ENCODE measurements at regions not wholly inside any gene's neighbourhood (a gene's known extent, or its start where the extent isn't known, plus 50 kb on each side); places are given as distances from the start of the nearest gene placed in this dataset.

GRCh38 chr21:21806711-21807597 is 808.7 kb downstream of the NCAM2 start:
- Mint-ChIP-seq H3K4me3 (no peak overlapping the region), H3K27me3 (ENCODE audit: low read depth) (no peaks in the 10 kb centered on the region), H3K4me1 (no peaks in the 10 kb centered on the region), H3K9me3 (no peaks in the 10 kb centered on the region), H3K27ac (no peak overlapping the region), H3K36me3 (ENCODE audit: low read depth) (no peaks in the 10 kb centered on the region)
- no peak for TF ChIP-seq CTCF (IDR thresholded peaks at IDR 0.05; ENCODE audit: unreplicated experiment in 3 of 3)

DNA sequence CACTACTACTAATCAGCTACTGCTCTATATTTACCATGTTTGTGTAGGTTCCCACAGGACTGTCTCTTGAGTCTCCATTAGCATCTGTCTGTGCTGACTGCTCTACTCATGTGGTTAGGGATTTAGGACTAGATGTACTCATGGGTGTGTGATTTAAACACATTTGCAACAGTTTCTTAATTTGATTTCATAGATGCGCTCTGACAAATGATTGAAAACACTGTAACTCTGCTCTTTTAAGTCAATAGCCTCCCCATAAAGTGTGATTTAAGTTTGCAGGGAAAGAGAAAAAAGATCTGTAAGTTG is 809.3 kb downstream of the NCAM2 start:
- H3K4me3 Mint-ChIP-seq, result no peak overlapping the region
- H3K27ac Mint-ChIP-seq, result no peak overlapping the region
- H3K9me3 Mint-ChIP-seq, result no peaks in the 10 kb centered on the region

GRCh38 chr21:21813289-21813688 is 815.1 kb downstream of the NCAM2 start:
- no peaks in the 10 kb centered on the region for H3K36me3 Mint-ChIP-seq (ENCODE audit: low read depth)
- no peaks in the 10 kb centered on the region for H3K4me1 Mint-ChIP-seq
- no peak for TF ChIP-seq CTCF (IDR thresholded peaks at IDR 0.05; ENCODE audit: unreplicated experiment in 3 of 3)
- no peak overlapping the region for H3K27ac Mint-ChIP-seq
- H3K9me3 Mint-ChIP-seq, result no peaks in the 10 kb centered on the region
- H3K27me3 Mint-ChIP-seq (ENCODE audit: low read depth), result no peaks in the 10 kb centered on the region
- H3K4me3 Mint-ChIP-seq, result no peak overlapping the region

More for the DNA sequence above, 809.3 kb downstream of the NCAM2 start:
- Mint-ChIP-seq H3K27me3 (ENCODE audit: low read depth) (no peaks in the 10 kb centered on the region), H3K4me1 (no peaks in the 10 kb centered on the region), H3K36me3 (ENCODE audit: low read depth) (no peaks in the 10 kb centered on the region)
- TF ChIP-seq CTCF (IDR thresholded peaks at IDR 0.05; ENCODE audit: unreplicated experiment in 3 of 3), result no peak

GRCh38 chr21:21813934-21814333 is 815.7 kb downstream of the NCAM2 start:
- no peaks in the 10 kb centered on the region for H3K4me1 Mint-ChIP-seq
- no peak for TF ChIP-seq CTCF (IDR thresholded peaks at IDR 0.05; ENCODE audit: unreplicated experiment in 3 of 3)
- no peaks in the 10 kb centered on the region for H3K9me3 Mint-ChIP-seq
- no peak overlapping the region for H3K27ac Mint-ChIP-seq
- H3K36me3 Mint-ChIP-seq (ENCODE audit: low read depth), result no peaks in the 10 kb centered on the region
- H3K4me3 Mint-ChIP-seq, result no peak overlapping the region
- H3K27me3 Mint-ChIP-seq (ENCODE audit: low read depth), result no peaks in the 10 kb centered on the region

DNA sequence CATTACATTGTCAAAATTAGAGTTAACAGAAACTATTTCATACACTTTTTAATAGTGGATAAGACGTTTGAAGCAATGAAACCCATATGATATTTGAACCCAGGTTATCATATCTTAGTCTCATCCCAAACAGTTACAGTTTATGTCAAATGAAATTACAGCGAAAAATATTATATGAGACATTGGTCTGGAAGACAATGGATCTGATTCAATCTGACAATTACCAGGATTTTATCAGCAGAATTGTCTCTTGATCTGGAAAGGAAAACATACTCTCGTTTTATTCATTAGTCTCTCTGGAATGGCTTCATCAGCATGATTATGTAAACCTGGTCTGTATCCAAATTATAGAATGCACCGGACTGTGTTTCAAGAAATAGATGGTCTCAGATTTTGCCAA is 818.6 kb downstream of the NCAM2 start:
- no peaks in the 10 kb centered on the region for H3K27me3 Mint-ChIP-seq (ENCODE audit: low read depth)
- H3K4me3 Mint-ChIP-seq, result no peak overlapping the region
- no peaks in the 10 kb centered on the region for H3K36me3 Mint-ChIP-seq (ENCODE audit: low read depth)
- no peaks in the 10 kb centered on the region for H3K9me3 Mint-ChIP-seq
- H3K27ac Mint-ChIP-seq, result no peak overlapping the region
- no peak for TF ChIP-seq CTCF (IDR thresholded peaks at IDR 0.05; ENCODE audit: unreplicated experiment in 3 of 3)
- no peaks in the 10 kb centered on the region for H3K4me1 Mint-ChIP-seq

- Mint-ChIP-seq H3K9me3 (no peaks in the 10 kb centered on the region), H3K36me3 (ENCODE audit: low read depth) (no peaks in the 10 kb centered on the region), H3K27me3 (ENCODE audit: low read depth) (no peaks in the 10 kb centered on the region), H3K27ac (no peak overlapping the region), H3K4me1 (no peaks in the 10 kb centered on the region), H3K4me3 (no peak overlapping the region)
- no peak for TF ChIP-seq CTCF (IDR thresholded peaks at IDR 0.05; ENCODE audit: unreplicated experiment in 3 of 3)
Measured at GRCh38 chr21:21818898-21819297, 820.7 kb downstream of the NCAM2 start.
